HCT116 (cell line): ENCODE measurements at regions not wholly inside any gene's neighbourhood (a gene's known extent, or its start where the extent isn't known, plus 50 kb on each side); places are given as distances from the start of the nearest gene placed in this dataset.

Source experiments
- ATAC-seq: fragments of 200-7000 bp; cut with Tn5 transposase; 2 replicates; pipeline ENCODE4 v1.9.1; 2020; ENCODE audit warnings: mild to moderate bottlenecking, moderate library complexity
- BruUV-seq: library from RNA; stranded (reverse); fragments of 400-500 nt; replicated peaks from 2 replicates; lab custom pipeline; 2021; lab: Mats Ljungman, UMichigan
- CTCF ChIA-PET: fragments of 300-600 bp; sonication (Branson Sonifier 250); formaldehyde crosslinking; loops from one replicate; lab custom pipeline; 2021; ENCODE audit warnings: antibody characterized with exemption; lab: Charles Lee
- POLR2A ChIA-PET: fragments of 300-600, 350-600 bp; sonication (Branson Sonifier 250); formaldehyde crosslinking; loops from one replicate; lab custom pipeline; 2021; ENCODE audit warnings: antibody characterized with exemption; lab: Charles Lee
- RAD21 ChIA-PET, 2 experiments: fragments of 300-600 bp; sonication (Branson Sonifier 250); formaldehyde crosslinking; loops; one replicate each; lab custom pipeline; 2023; ENCODE audit warnings: low total read pairs in 2 of 2; ENCODE audit not compliant: uncharacterized antibody in 2 of 2, unreplicated experiment in 2 of 2, low non-redundant PET in 1 of 2; lab: Charles Lee
- DNase-seq: peaks from one replicate; pipeline ENCODE4 v3.0.0-alpha.2; 2010; ENCODE audit warnings: low read depth, low spot score
- H2AFZ ChIP-seq: fragments of 200-600 bp; shearing (Covaris generic), sonication (generic); 2 replicates; pipeline ENCODE4 v1.6.1; 2017; ENCODE audit warnings: low read depth, mixed run types, mixed read lengths, antibody characterized with exemption, low read length; ENCODE audit not compliant: poor library complexity, severe bottlenecking
- H3K27ac ChIP-seq: 2 replicates; pipeline ENCODE4 v1.5.1; 2012; ENCODE audit warnings: low read depth, low read length
- H3K27me3 ChIP-seq: fragments of 200-600 bp; sonication (generic); 2 replicates; pipeline ENCODE4 v1.6.1; 2016; ENCODE audit warnings: mixed run types, low read length, mixed read lengths; ENCODE audit not compliant: insufficient read depth
- H3K36me3 ChIP-seq, 2 experiments: fragments of 200-500 bp in 1 of 2; fragments of 200-600 bp in 1 of 2; sonication (Bioruptor generic) in 1 of 2; sonication (generic) in 1 of 2; 2 replicates each; pipeline versions ENCODE4 v1.5.1 to v1.6.1; 2014 to 2016; ENCODE audit warnings: low read length in 2 of 2, inconsistent platforms in 1 of 2, mixed read lengths in 1 of 2, mixed run types in 1 of 2; ENCODE audit not compliant: insufficient read depth in 2 of 2, control insufficient read depth in 1 of 2
- H3K4me1 ChIP-seq, 2 experiments: fragments of 200-600 bp in 1 of 2; sonication (generic) in 1 of 2; 2 replicates each; pipeline versions ENCODE4 v1.5.1 to v1.6.1; 2012 to 2017; ENCODE audit warnings: low read length in 2 of 2, inconsistent platforms in 1 of 2, mild to moderate bottlenecking in 1 of 2, mixed read lengths in 1 of 2, mixed run types in 1 of 2, moderate library complexity in 1 of 2; ENCODE audit not compliant: insufficient read depth in 2 of 2, control insufficient read depth in 1 of 2
- H3K4me2 ChIP-seq: fragments of 200-600 bp; sonication (generic); 2 replicates; pipeline ENCODE4 v1.6.1; 2017; ENCODE audit warnings: mixed run types, low read length, mixed read lengths
- H3K4me3 ChIP-seq, 2 experiments: fragments of 200-600 bp in 1 of 2; sonication (generic) in 1 of 2; replicated peaks in 1 of 2; 2 replicates each; pipeline ENCODE4 v1.5.1; 2011 to 2016; ENCODE audit warnings: low read length in 2 of 2, control low read depth in 1 of 2, low read depth in 1 of 2, mild to moderate bottlenecking in 1 of 2, mixed read lengths in 1 of 2, mixed run types in 1 of 2
- H3K79me2 ChIP-seq: fragments of 200-600 bp; sonication (generic); 2 replicates; pipeline ENCODE4 v1.6.1; 2017; ENCODE audit warnings: mild to moderate bottlenecking, mixed run types, low read length, moderate library complexity, mixed read lengths; ENCODE audit not compliant: insufficient read depth
- H3K9ac ChIP-seq: fragments of 200-600 bp; sonication (generic); 2 replicates; pipeline ENCODE4 v1.6.1; 2016; ENCODE audit warnings: low read length, mixed read lengths
- H3K9me2 ChIP-seq: fragments of 200-600 bp; sonication (generic), shearing (Covaris generic); 2 replicates; pipeline ENCODE4 v1.6.1; 2017; ENCODE audit warnings: mixed run types, mild to moderate bottlenecking, moderate library complexity; ENCODE audit not compliant: insufficient read depth
- H3K9me3 ChIP-seq, 2 experiments: fragments of 200-500 bp in 1 of 2; fragments of 200-600 bp in 1 of 2; sonication (Bioruptor generic) in 1 of 2; sonication (generic) in 1 of 2; 2 replicates each; pipeline ENCODE4 v1.6.1; 2014 to 2017; ENCODE audit warnings: low read length in 2 of 2, mixed read lengths in 2 of 2, inconsistent platforms in 1 of 2, low read depth in 1 of 2, mild to moderate bottlenecking in 1 of 2, mixed run types in 1 of 2, moderate library complexity in 1 of 2; ENCODE audit not compliant: control insufficient read depth in 1 of 2, insufficient read depth in 1 of 2
- H4K20me1 ChIP-seq: fragments of 200-600 bp; sonication (generic), shearing (Covaris generic); 2 replicates; pipeline ENCODE4 v1.6.1; 2017; ENCODE audit warnings: mixed run types, mild to moderate bottlenecking, moderate library complexity; ENCODE audit not compliant: insufficient read depth
- ATF3 ChIP-seq: IDR thresholded peaks from 2 replicates; pipeline ENCODE4 v1.6.1; 2012
- CTCF ChIP-seq, 3 experiments: fragments of 200-600 bp in 1 of 3; sonication (generic) in 1 of 3; IDR thresholded peaks in 2 of 3; conservative IDR thresholded peaks in 1 of 3; 2 replicates each; pipeline ENCODE4 v1.5.1; 2012 to 2017; ENCODE audit warnings: low read depth in 2 of 3, low read length in 2 of 3, antibody characterized with exemption in 1 of 3, borderline replicate concordance in 1 of 3, control low read depth in 1 of 3, mild to moderate bottlenecking in 1 of 3, mixed read lengths in 1 of 3, mixed run types in 1 of 3, moderate library complexity in 1 of 3; ENCODE audit not compliant: insufficient read depth in 1 of 3
- EZH2phosphoT487 ChIP-seq: fragments of 200-600 bp; IDR thresholded peaks from 2 replicates; pipeline ENCODE4 v1.6.1; 2018; ENCODE audit warnings: antibody characterized with exemption, borderline replicate concordance
- REST ChIP-seq: IDR thresholded peaks from 2 replicates; pipeline ENCODE4 v1.6.1; 2012; ENCODE audit warnings: low read depth
- intact Hi-C: fragments of 100-400 bp; cut with micrococcal nuclease; formaldehyde crosslinking; loops from 2 replicates; pipeline ENCODE4 v1.10.0; 2022

- Histone ChIP-seq H3K79me2 (no peaks in the 10 kb centered on the region), H3K27ac (no peak overlapping the region), H3K27me3 (no peaks in the 10 kb centered on the region), H3K4me2 (peak overlapping the region; percentile 14; the same call in 1 of the 2 replicates), H3K36me3 (no peaks in the 10 kb centered on the region), H3K9ac (no peak overlapping the region), H2AFZ (no peak overlapping the region), H3K4me3 (no peak overlapping the region), H3K4me1 (no peaks in the 10 kb centered on the region; a peak in 1 of 4 replicates), H4K20me1 (no peaks in the 10 kb centered on the region), H3K9me3 (no peaks in the 10 kb centered on the region), H3K9me2 (no peaks in the 10 kb centered on the region)
- no peak for ATAC-seq
- DNase-seq: no peak
- BruUV-seq: no TSS peak
- intact Hi-C loops: no loop called here
- POLR2A ChIA-PET: no interaction called here
- RAD21 ChIA-PET: no interaction called here
- TF ChIP-seq CTCF (IDR thresholded peaks at IDR 0.05 in 2 of 3, conservative IDR thresholded peaks at IDR 0.05 in 1 of 3; ENCODE audit: borderline replicate concordance in 1 of 3, insufficient read depth in 1 of 3, low read depth in 2 of 3, low read length in 2 of 3): no peak
- no peak for TF ChIP-seq REST
- no peak for TF ChIP-seq ATF3
- no peak for TF ChIP-seq EZH2phosphoT487
- CTCF ChIA-PET: no interaction called here
Observed at GRCh38 chr5:133735346-133735745, 123.0 kb upstream of the FSTL4 start.
